Heart left ventricle (tissue), 13 donors: ENCODE measurements at regions not wholly inside any gene's neighbourhood (a gene's known extent, or its start where the extent isn't known, plus 50 kb on each side); places are given as distances from the start of the nearest gene placed in this dataset.

ENCODE experiments used
- CTCF ChIP-seq, 12 donors: fragments of 200-600 bp; sonication (generic) in 4 of 12; IDR thresholded peaks; one replicate each; pipeline versions ENCODE4 v1.5.0 to v1.8.0; 2018 to 2022; ENCODE audit warnings: antibody characterized with exemption in 12 of 12, mild to moderate bottlenecking in 5 of 12
- POLR2A ChIP-seq, 2 donors: fragments of 450-650 bp; IDR thresholded peaks; one replicate each; pipeline ENCODE4 v1.6.1; 2017; ENCODE audit warnings: antibody characterized with exemption in 2 of 2, mild to moderate bottlenecking in 2 of 2, moderate library complexity in 2 of 2
- donor health status: ischemic (EF 13 %, LVEDD 7.1; RV severe dilation, severe dysfunction).
- donor health status: DM: no; HTN: yes; CAD: no.
- donor health status: DM: no; HTN: no; CAD: no.
- donor health status: ischemic (EF 25% LVEDD 6.9; RV normal size, moderate dysfunction).
- donor health status: ischemic (EF 25% LVEDD 5.7; RV mildly dilated, moderate dysfunction).
- donor health status: ischemic (EF 35%, LVEDD 5.7; RV mildly dilated, moderate dysfunction).
- donor health status: nonischemic (EF 11% LVEDD 7.7; RV severe dilation, severe dysfunction).
- donor health status: DM: yes; HTN: yes; CAD: no.
- donor health status: PGD.
- donor health status: ischemic (EF 29% LVEDD 5.4; RV normal size, mild dysfunction).
- donor health status: nonischemic (EF 23%, LVEDD 6.1; RV moderate dilation, normal function).

GRCh38 chr14:30015489-30015888 is 87.8 kb upstream of the PRKD1 start:
- TF ChIP-seq CTCF (IDR thresholded peaks at IDR 0.05) (no peak), POLR2A (IDR thresholded peaks at IDR 0.05) (no peak)
